ENCODE measurements at regions not wholly inside any gene's neighbourhood (a gene's known extent, or its start where the extent isn't known, plus 50 kb on each side); places are given as distances from the start of the nearest gene placed in this dataset.

DNA sequence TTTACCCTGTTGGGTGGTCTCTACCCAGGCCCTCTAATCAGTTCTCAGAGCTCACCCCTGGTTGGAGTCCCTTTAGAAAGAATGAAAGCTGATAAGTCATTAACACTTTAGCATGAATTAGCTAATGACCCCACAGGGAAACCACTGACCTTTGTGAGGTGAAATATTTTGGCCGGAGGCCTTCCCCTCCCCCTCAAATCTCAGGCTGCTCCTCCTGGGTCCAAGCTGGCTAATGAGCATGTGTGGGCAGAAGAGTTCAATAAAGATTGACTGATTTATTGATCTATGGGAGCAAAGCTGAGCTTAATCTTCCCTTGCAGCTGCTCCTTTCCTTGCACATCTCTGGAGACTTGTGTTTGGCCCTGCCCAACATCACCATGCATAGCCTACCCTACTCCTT, 78.8 kb upstream of the CCDC85A start:
- DNase-seq = no peak

DNA sequence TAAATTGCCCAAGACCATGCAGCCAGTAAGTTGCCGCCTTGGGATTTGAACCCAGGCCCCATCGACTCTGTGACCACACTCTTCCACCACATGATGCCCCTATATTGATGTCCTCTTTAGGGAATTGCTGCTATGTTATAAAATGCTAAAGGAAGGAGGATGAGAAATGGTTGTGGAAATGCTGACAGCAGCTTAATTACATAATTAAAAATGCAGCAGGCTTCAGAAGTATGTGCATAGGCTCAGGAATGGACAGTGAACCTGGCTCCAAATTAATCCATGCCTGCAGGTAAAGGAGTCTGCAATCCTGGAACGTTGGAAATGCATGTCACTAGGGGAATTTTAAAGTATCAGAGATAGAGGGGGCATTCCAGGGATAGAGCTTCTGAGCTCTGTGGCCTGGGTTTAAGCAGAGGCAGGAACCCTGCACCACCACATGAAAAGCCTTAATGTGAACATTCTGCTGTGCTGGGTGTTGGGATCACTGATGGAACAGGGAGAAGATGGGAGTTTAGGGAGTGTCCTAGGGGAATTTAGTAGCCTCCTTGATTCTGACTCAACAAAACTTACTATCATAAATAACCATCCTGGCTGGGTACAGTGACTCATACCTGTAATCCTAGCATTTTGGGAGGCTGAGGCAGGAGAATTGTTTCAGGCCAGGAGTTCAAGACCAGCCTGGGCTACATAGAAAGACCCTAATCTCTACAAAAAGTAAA, 76.1 kb upstream of the CCDC85A start:
- DNase-seq = no peak

DNA sequence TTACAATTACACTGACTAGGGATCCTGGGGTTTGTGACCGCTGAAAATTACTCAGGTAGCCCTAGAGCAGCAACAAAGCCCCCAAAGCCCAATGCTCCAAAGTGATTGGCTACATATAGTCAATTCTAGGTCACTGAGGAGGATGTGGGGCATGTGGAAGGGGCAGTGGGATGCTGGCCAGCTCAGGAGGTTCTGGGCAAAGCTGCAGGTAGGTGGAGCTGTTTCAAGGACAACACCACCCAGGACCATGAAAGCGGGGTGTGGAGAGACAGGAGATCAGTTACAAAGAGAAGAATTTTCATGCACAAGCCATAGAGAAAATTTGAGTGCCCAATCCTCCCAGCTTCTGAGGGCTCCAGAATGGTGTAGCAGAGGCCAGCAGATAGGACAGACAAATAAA, 75.0 kb upstream of the CCDC85A start:
- DNase-seq = no peak

DNA sequence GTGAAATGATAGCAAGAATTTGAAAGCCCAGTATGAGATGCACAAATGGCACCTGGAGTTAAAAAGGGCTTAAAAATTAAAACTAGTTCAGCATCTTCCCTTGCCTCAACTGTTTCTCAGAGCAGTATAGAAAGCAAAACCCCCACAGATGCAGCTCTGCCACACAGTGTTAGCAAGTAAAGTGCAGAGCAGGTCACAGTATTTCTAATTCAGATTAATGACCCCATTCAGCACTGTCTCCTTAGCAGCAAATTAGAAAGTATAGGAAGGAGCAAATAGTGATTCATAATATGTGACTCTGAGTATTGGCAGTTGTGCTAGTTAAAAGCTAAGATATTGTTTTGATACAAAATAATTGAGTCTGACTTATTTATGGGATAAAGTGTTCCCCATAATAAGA, 73.8 kb upstream of the CCDC85A start:
- peak; percentile 56 for DNase-seq

DNA sequence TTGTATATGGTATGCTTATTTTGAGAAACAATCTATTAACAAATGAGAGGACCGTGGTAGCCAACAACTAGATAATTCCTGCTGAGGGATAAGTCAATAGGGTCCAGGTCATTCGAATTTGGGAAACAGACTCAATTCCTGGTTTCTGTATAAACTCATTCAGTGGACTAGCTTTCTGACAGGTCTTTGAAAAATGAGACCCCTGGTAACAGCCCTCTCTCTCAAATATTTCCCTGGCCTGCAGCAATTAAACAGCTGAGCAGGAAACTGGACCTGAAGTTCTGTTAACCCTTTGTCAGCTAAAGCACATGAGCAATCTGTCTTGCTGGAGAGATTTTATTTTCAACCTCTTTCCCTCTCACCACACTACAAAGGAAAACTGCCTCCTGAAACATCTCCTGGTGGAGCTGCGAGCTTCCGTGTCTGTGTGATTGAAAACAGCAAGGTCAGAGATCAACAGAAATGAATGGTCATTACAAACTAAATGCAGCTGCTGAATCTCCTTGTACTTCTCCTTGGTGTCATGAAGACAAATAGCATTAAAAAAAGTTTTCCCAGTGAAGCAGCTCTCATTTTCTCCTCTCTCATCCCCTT, 70.3 kb upstream of the CCDC85A start:
- peak; percentile 66 for DNase-seq

DNA sequence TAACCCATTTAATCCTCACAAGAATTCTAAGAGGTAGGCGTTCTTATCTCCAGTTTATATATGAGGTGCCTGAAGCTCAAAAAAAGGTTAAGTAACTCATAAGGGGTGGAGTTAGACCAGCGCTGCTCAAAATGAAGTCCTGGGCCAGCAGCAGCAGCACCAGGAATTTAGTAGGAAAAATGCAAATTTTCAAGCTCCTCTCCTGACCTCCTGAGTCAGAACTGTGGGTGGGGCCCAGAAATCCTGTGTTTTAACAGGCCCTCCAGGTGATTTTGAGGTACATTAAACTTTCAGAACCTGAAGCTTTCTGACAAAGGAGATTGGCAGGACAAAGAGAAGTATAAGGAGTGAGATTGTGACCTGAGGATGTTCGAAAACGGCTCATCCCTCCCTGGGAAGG, 66.0 kb upstream of the CCDC85A start:
- DNase-seq = no peak

DNA sequence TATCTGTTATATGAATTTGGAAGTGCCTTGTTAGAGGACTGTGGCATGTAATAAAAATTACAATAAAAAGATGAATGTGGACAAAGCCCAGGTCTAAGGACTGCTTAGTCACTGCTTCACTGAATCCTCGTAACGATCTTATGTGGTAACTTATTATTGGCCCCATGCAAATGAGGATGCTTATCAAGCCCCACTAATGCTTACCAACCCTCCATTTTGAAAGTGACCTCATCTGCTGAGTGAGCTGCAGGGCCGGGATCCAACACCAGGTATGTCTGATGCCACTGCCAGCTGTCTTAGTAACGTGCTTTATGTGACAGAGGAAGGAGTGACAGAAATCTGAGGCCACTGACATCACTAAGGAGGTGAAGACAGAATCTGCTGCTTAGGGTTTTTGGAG, 65.3 kb upstream of the CCDC85A start:
- no peak for DNase-seq

DNA sequence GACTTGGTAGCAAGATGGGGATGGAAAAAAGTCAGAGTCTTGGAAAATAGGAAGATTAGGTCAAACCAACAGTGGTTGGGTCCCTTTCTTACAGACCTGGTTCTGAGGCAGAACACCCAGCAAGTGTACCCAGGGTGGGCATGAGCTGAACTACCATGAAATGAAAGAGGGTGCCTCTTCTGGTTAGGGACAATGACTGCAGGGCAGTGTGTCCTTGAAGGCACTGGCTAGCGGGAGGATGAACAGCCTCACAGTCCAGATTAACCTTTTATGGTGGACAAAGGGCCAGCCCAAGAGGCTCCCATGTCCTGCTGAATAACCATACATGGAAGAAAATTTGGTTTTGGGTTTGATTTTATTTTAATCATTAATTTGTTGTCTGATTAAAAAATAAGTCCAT, 61.8 kb upstream of the CCDC85A start:
- no peak for DNase-seq

DNA sequence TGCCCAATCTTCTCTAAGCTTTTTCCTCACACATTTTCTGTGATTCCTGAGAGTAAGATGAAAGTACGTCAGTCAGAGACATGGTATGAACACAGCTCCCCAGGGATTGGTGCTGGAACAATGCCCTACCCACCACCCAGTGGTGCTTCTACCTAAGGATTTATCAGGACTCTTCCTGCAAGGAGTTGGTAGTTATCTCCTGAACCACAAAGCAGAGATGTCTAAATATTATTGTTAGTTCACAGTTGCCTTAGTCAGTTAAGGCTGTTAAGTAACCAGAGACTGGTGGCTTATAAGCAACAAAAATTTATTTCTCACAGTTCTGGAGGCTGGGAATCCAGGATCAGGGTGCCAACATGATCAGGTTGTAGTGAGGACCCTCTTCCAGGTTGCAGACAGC, 60.3 kb upstream of the CCDC85A start:
- no peak for DNase-seq

DNA sequence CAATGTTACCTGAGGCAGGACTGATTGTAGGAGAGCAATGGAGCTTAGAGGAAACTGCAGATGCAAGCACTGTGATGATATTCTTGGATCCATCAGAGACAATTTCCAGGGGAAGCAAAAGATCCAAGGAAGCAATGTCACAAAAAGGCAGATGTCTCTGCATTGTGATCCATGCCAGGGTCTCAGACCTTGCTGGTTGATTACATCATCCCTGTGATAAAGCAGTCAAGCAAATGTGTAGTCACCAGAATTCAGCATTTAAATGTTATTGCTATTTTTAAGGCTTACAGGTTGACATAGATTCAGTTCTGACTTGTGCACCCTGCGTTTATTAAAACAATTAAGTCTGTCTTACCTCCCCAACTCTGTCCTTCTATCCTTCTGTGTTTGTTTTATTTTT, 56.8 kb upstream of the CCDC85A start:
- DNase-seq = no peak

DNA sequence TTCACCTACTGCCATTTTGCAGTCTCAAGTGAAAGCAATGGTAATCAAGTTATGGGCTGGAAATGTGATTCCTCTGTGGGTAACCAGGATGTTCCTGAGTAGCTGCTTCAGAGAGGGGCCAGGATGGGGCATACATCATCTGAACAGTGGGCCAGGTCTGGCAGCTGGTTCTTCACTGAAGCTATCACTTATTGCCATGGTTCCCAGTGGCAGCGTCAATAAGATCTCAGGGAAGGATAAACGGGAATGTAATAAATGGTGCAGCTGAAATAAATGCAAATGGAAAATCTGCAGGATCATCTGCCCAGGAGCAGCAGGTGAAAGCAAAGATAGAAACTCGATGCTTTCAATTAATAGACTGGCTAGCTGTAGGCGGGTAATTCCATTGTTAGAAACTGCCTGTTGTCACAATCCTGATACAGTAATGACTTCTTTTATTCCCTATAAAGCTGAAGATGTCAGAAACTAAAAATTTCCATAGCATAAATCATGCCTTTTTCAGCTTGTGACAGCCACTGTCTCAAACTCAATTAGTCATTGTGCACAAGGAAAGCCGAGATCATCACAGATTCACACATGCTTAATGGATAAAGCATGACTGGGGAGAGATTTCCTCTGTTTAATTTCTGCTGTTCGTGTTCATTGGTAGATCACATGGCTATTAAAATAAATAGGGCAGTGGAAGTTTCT, 56.2 kb upstream of the CCDC85A start:
- DNase-seq = peak; percentile 25

DNA sequence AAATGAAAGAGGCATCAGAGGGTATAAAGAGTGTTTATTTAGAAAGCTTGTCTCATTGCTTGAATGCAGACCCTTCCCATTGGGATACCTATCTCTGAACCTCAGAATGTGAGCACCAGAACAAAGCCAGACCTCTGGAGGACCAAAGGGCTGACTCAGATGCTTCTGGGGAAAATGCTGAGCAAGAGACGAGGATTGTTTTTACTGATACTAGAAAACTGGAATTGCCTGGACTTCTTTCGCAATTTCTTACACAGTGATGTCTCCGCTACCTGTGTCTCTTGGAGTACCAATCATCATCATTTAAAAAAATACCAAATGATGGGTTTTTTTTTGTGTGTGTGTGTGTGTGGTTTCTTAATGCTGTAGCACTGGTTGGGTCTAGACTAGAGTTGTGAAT, 55.6 kb upstream of the CCDC85A start:
- DNase-seq = no peak

DNA sequence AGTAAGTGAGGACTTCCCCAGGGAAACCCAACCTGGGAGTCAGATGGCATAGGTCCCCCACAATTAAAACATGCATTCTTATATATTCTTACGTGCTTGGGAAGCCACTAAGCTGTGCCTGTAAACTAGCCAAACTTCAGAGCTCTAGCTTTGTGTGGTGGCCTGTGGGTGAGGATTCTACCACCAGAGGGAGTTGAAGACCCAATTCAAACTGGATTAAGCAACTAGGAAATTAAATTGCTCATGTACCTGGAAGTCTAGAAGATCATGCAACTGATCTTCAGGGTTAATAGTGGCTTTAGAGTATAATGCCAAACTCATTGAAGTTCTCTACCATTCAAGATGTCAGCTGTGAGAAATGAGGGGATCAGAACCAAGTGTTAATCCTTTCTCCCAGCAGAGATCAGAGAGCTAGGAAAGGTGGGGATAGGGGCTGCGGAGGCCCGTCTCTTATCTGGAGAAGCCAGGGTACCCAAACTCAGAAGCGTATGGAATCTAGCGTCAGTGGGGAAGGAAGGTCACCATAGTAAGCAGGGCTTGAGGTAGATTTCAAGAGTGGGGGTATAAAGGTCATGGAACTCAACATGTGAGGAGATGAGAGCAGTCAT, 53.2 kb upstream of the CCDC85A start:
- DNase-seq = no peak

DNA sequence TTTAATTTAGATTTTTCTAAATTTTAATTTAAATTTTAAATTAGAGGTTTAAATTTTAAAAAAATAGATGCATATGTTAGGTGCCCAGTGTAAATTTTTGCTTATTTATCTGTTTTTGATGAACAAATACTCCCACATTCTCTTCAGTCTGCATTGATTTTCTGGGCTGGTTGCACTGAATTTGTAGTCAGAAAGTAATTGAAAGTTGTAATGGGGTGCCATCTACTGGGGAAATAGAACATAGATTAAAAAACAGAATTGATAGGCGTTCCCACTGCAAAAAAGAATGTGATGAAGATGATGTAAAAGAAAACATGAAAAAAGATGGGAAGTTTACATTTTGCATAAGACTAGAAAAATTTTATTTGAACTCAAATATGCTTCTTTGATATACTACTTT, 51.7 kb upstream of the CCDC85A start:
- peak; percentile 63 for DNase-seq

DNA sequence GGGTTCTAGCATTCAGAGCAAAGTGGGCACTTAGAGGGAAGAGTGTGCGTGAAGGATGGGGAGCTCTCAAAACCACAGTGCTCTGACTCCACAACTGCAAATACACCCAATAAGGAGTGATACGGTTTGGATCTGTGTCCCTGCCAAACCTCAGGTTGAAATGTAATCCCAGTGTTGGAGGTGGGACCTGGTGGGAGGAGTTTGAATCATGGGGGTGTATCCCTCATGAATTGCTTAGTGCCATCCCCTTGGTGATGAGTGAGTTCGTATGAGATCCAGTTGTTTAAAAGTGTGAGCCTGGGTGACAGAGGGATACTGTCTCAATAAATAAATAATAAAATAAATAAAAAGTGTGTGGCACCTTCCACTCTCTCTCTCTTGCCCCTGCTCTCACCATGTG, 50.3 kb upstream of the CCDC85A start:
- no peak for DNase-seq

DNA sequence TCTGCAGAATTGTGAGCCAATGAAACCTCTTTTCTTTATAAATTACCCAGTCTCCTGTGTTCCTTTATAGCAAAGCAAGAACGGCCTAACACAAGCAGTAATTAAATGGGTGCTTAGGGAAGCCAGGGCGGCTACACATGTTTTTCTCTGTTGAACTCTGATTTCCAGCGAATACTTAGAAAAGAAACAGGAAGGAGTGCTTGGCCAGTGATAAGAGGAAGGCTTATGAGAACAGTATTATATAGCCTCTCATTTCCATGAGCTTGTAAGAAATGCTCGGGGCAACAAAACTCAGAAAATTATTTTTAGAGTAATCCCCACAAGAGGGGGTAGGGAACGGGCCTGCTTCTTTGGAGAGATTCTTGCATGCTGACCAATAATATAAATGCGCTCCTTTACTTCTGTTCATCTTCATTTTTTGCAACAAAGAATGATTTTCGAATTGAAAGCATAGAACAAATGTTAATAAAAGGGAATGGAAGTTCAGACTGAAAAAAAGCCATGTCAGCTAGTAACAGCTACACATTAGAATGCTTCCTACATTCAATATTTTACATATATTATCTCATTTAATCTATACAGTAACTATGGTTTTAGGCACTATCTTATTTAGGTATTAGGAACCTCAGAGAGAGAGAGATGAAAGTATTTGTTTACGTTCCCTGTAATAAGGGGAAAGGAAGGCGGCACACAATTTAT, 49.7 kb upstream of the CCDC85A start:
- DNase-seq = no peak
